Lung microvascular endothelial cell (primary cell): ENCODE measurements at regions not wholly inside any gene's neighbourhood (a gene's known extent, or its start where the extent isn't known, plus 50 kb on each side); places are given as distances from the start of the nearest gene placed in this dataset.

Experiments used
- DNase-seq, 2 donors: peaks; one replicate each; pipeline versions ENCODE4 v3.0.0 to v3.0.0-alpha.2; 2010; ENCODE audit warnings: low read depth in 2 of 2

- DNase-seq, result peak in 1 of 2 donors; percentile 65
These were observed 397.6 kb downstream of the NUAK1 start for GRCh38 chr12:105740970-105741725.

- DNase-seq, result peak in 1 of 2 donors; percentile 82
These were observed 396.8 kb downstream of the NUAK1 start for GRCh38 chr12:105741786-105742566.

- DNase-seq, result no peak
These were observed 396.2 kb downstream of the NUAK1 start for GRCh38 chr12:105742567-105742874.

- DNase-seq, result no peak
These were observed 394.2 kb downstream of the NUAK1 start for GRCh38 chr12:105744371-105745058.

GRCh38 chr12:105745811-105746210 lies 392.9 kb downstream of the NUAK1 start:
- no peak for DNase-seq

GRCh38 chr12:105748806-105749600 lies 389.8 kb downstream of the NUAK1 start:
- DNase-seq, result peak; percentile 34 to 60

- no peak for DNase-seq
These were observed 388.7 kb downstream of the NUAK1 start for GRCh38 chr12:105750096-105750495.

GRCh38 chr12:105754313-105754712 lies 384.4 kb downstream of the NUAK1 start:
- DNase-seq, result no peak

- no peak for DNase-seq
These were observed 381.8 kb downstream of the NUAK1 start for GRCh38 chr12:105756961-105757360.

GRCh38 chr12:105759149-105759548 lies 379.6 kb downstream of the NUAK1 start:
- DNase-seq, result no peak

- peak; percentile 74 to 77 for DNase-seq
These were observed 377.7 kb downstream of the NUAK1 start for GRCh38 chr12:105761075-105761474.

GRCh38 chr12:105764216-105764835 lies 374.4 kb downstream of the NUAK1 start:
- DNase-seq, result no peak

- peak in 1 of 2 donors; percentile 71 for DNase-seq
These were observed 373.4 kb downstream of the NUAK1 start for GRCh38 chr12:105765053-105766014.

GRCh38 chr12:105766029-105766428 lies 372.7 kb downstream of the NUAK1 start:
- DNase-seq, result no peak

- no peak for DNase-seq
These were observed 369.3 kb downstream of the NUAK1 start for GRCh38 chr12:105769486-105769885.

- no peak for DNase-seq
These were observed 365.3 kb downstream of the NUAK1 start for GRCh38 chr12:105773471-105773870.

GRCh38 chr12:105774037-105774436 lies 364.7 kb downstream of the NUAK1 start:
- DNase-seq, result no peak

- DNase-seq, result peak in 1 of 2 donors; percentile 71
These were observed 363.4 kb downstream of the NUAK1 start for GRCh38 chr12:105775343-105775742.

GRCh38 chr12:105783983-105784947 lies 354.5 kb downstream of the NUAK1 start:
- peak; percentile 48 to 72 for DNase-seq
